SK-N-SH (cell line): ENCODE measurements at regions not wholly inside any gene's neighbourhood (a gene's known extent, or its start where the extent isn't known, plus 50 kb on each side); places are given as distances from the start of the nearest gene placed in this dataset.

Experiments used
- CTCF ChIA-PET: fragments of 300-600, 350-600 bp; formaldehyde crosslinking; extraction: SDS; loops from one replicate; lab custom pipeline; 2021; lab: Yijun Ruan, JAX
- POLR2A ChIA-PET: fragments of 350-600 bp; sonication (Branson Sonifier 250); formaldehyde crosslinking; extraction: SDS; loops from one replicate; lab custom pipeline; 2020; ENCODE audit warnings: antibody characterized with exemption, inconsistent platforms; lab: Yijun Ruan, JAX
- DNase-seq: peaks from one replicate; pipeline ENCODE4 v3.0.0; 2012
- H2AFZ ChIP-seq: fragments of 200-600 bp; sonication (generic); 2 replicates; pipeline ENCODE4 v1.8.1; 2016; ENCODE audit warnings: antibody characterized with exemption, mild to moderate bottlenecking, low read depth
- H3F3A ChIP-seq: fragments of 200-600 bp; sonication (generic); replicated peaks from 2 replicates; pipeline ENCODE3; 2016; ENCODE audit warnings: antibody characterized with exemption, mild to moderate bottlenecking; ENCODE audit not compliant: insufficient read depth
- H3K27ac ChIP-seq, 2 experiments: fragments of 200-500 bp in 1 of 2; fragments of 200-600 bp in 1 of 2; sonication (Bioruptor generic) in 1 of 2; sonication (generic), shearing (Covaris generic) in 1 of 2; 2 replicates each; pipeline versions ENCODE4 v1.5.1 to v1.6.1; 2014 to 2016; ENCODE audit warnings: low read depth in 2 of 2, inconsistent platforms in 1 of 2, low read length in 1 of 2, mild to moderate bottlenecking in 1 of 2, mixed read lengths in 1 of 2
- H3K27me3 ChIP-seq: fragments of 200-600 bp; sonication (generic), shearing (Covaris generic); 2 replicates; pipeline ENCODE4 v1.6.1; 2016; ENCODE audit warnings: mixed run types; ENCODE audit not compliant: insufficient read depth
- H3K36me3 ChIP-seq, 2 experiments: fragments of 200-500 bp in 1 of 2; fragments of 200-600 bp in 1 of 2; sonication (Bioruptor generic) in 1 of 2; sonication (generic) in 1 of 2; replicated peaks in 1 of 2; 2 replicates each; pipeline versions ENCODE3 to v1.5.1; 2014 to 2016; ENCODE audit warnings: low read length in 1 of 2, mild to moderate bottlenecking in 1 of 2; ENCODE audit not compliant: insufficient read depth in 2 of 2, control insufficient read depth in 1 of 2
- H3K4me1 ChIP-seq, 2 experiments: fragments of 200-500 bp in 1 of 2; fragments of 200-600 bp in 1 of 2; sonication (Bioruptor generic) in 1 of 2; sonication (generic), shearing (Covaris generic) in 1 of 2; 2 replicates each; pipeline versions ENCODE4 v1.5.1 to v1.6.1; 2014 to 2016; ENCODE audit warnings: low read depth in 1 of 2, low read length in 1 of 2, mixed run types in 1 of 2; ENCODE audit not compliant: insufficient read depth in 2 of 2, control insufficient read depth in 1 of 2
- H3K4me2 ChIP-seq: fragments of 200-600 bp; sonication (generic), shearing (Covaris generic); 2 replicates; pipeline ENCODE4 v1.6.1; 2017; ENCODE audit warnings: mixed run types
- H3K4me3 ChIP-seq, 2 experiments: fragments of 200-500 bp in 1 of 2; fragments of 200-600 bp in 1 of 2; sonication (Bioruptor generic) in 1 of 2; sonication (generic), shearing (Covaris generic) in 1 of 2; 2 replicates each; pipeline versions ENCODE4 v1.5.1 to v1.8.1; 2014 to 2016; ENCODE audit warnings: low read depth in 2 of 2, inconsistent platforms in 1 of 2, low read length in 1 of 2, mild to moderate bottlenecking in 1 of 2, mixed read lengths in 1 of 2, moderate library complexity in 1 of 2
- H3K79me2 ChIP-seq: fragments of 200-600 bp; sonication (generic); 2 replicates; pipeline ENCODE4 v1.8.1; 2017; ENCODE audit warnings: mild to moderate bottlenecking; ENCODE audit not compliant: insufficient read depth
- H3K9ac ChIP-seq: fragments of 200-600 bp; sonication (generic); 2 replicates; pipeline ENCODE4 v1.6.1; 2017; ENCODE audit warnings: mixed run types
- H3K9me2 ChIP-seq: fragments of 200-600 bp; sonication (generic); 2 replicates; pipeline ENCODE4 v1.6.1; 2017; ENCODE audit warnings: mixed run types
- H3K9me3 ChIP-seq: fragments of 200-600 bp; sonication (generic); 2 replicates; pipeline ENCODE4 v1.6.1; 2017; ENCODE audit warnings: mixed run types, mild to moderate bottlenecking, moderate library complexity
- H4K20me1 ChIP-seq: fragments of 200-600 bp; sonication (generic); 2 replicates; pipeline ENCODE4 v1.6.1; 2017; ENCODE audit warnings: mild to moderate bottlenecking, mixed run types; ENCODE audit not compliant: insufficient read depth
- CHD2 ChIP-seq: fragments of 150-350 bp; IDR thresholded peaks from 2 replicates; pipeline ENCODE4 v1.6.1; 2018; ENCODE audit warnings: low read length; ENCODE audit not compliant: partially characterized antibody
- FOXJ3 ChIP-seq: sonication (generic); formaldehyde crosslinking; IDR thresholded peaks from 2 replicates; pipeline ENCODE4 v1.5.1; 2020; ENCODE audit warnings: mild to moderate bottlenecking, missing genetic modification reagents
- IRF3 ChIP-seq: fragments of 150-350 bp; IDR thresholded peaks from 2 replicates; pipeline ENCODE4 v1.6.1; 2016; ENCODE audit warnings: mild to moderate bottlenecking, low read depth, low read length
- MAX ChIP-seq: IDR thresholded peaks from 2 replicates; pipeline ENCODE4 v1.4.0; 2012; ENCODE audit warnings: low read depth
- MEF2A ChIP-seq: IDR thresholded peaks from 2 replicates; pipeline ENCODE4 v1.4.0; 2012; ENCODE audit warnings: low read depth, borderline replicate concordance
- MXI1 ChIP-seq: IDR thresholded peaks from 2 replicates; pipeline ENCODE4 v1.6.1; 2012; ENCODE audit warnings: mild to moderate bottlenecking, low read depth, low read length, improper control_type of control experiment
- NFIC ChIP-seq: IDR thresholded peaks from 2 replicates; pipeline ENCODE4 v1.4.0; 2012; ENCODE audit warnings: borderline replicate concordance
- NRF1 ChIP-seq: IDR thresholded peaks from 2 replicates; pipeline ENCODE4 v1.6.1; 2012; ENCODE audit warnings: low read depth, mild to moderate bottlenecking, low read length
- PBX3 ChIP-seq: IDR thresholded peaks from 2 replicates; pipeline ENCODE4; 2012
- REST ChIP-seq: IDR thresholded peaks from 2 replicates; pipeline ENCODE4 v1.6.1; 2012; ENCODE audit warnings: mild to moderate bottlenecking, low read depth, low read length, moderate library complexity
- RFX5 ChIP-seq: IDR thresholded peaks from 2 replicates; pipeline ENCODE4 v1.6.1; 2012; ENCODE audit warnings: mild to moderate bottlenecking, improper control_type of control experiment, low read length
- RXRA ChIP-seq: IDR thresholded peaks from 2 replicates; pipeline ENCODE4 v1.4.0; 2012; ENCODE audit warnings: low read depth, mild to moderate bottlenecking, borderline replicate concordance
- TCF12 ChIP-seq: IDR thresholded peaks from 2 replicates; pipeline ENCODE4 v1.4.0; 2012
- USF1 ChIP-seq: IDR thresholded peaks from 2 replicates; pipeline ENCODE4 v1.4.0; 2012; ENCODE audit warnings: low read depth, borderline replicate concordance
- USF2 ChIP-seq: fragments of 150-350 bp; IDR thresholded peaks from 2 replicates; pipeline ENCODE4 v1.6.1; 2017; ENCODE audit warnings: antibody characterized with exemption, low read length, low read depth, borderline replicate concordance
- YY1 ChIP-seq: IDR thresholded peaks from 2 replicates; pipeline ENCODE4 v1.4.0; 2012; ENCODE audit warnings: low read depth, mild to moderate bottlenecking
- WGBS: methylation state at CpG from one replicate; pipeline ENCODE4 v1.1.6; 2017; ENCODE audit warnings: low lambda C conversion rate; 5-methylcytosine and 5-hydroxymethylcytosine counted together

GRCh38 chr9:28868228-28868990, 1295.1 kb upstream of the C9orf72 start (continued):
- no peak for TF ChIP-seq REST
- TF ChIP-seq NRF1, result no peak
- no peak for TF ChIP-seq FOXJ3 (CRISPR knock-in tag)
- no peak for TF ChIP-seq NFIC
- no peak for TF ChIP-seq PBX3
- no peak for TF ChIP-seq USF1
- TF ChIP-seq CHD2, result no peak
- no peak for TF ChIP-seq MXI1
- no peak for TF ChIP-seq MEF2A
- TF ChIP-seq USF2, result no peak
- no peak for TF ChIP-seq RFX5

- Histone ChIP-seq H3K9ac (no peak overlapping the region), H3K27me3 (no peaks in the 10 kb centered on the region), H4K20me1 (no peaks in the 10 kb centered on the region), H3K4me1 (peaks cover 0 to 4% of the 10 kb centered on the region in 2 experiments; a peak in 2 of 4 replicates), H3K79me2 (0 out of 2 replicates have a peak, but pooled peaks cover 5% of the 10 kb centered on the region), H3K4me3 (no peak overlapping the region), H2AFZ (no peak overlapping the region), H3K4me2 (no peak overlapping the region), H3K9me3 (no peaks in the 10 kb centered on the region), H3K9me2 (no peaks in the 10 kb centered on the region), H3F3A (no peaks in the 10 kb centered on the region), H3K36me3 (no peaks in the 10 kb centered on the region), H3K27ac (no peak overlapping the region)
- ChIA-PET CTCF (no interaction called here), POLR2A (no interaction called here)
- 3% methylated on average over 1 of the region's 1 CpG for WGBS
- TF ChIP-seq FOXJ3 (CRISPR knock-in tag), result no peak
- no peak for TF ChIP-seq USF2
- TF ChIP-seq IRF3, result no peak
- no peak for TF ChIP-seq RXRA
- TF ChIP-seq TCF12, result no peak
- no peak for TF ChIP-seq YY1
- TF ChIP-seq USF1, result no peak
- no peak for TF ChIP-seq MAX
- no peak for TF ChIP-seq RFX5
- no peak for DNase-seq
These were observed 1309.2 kb upstream of the C9orf72 start for GRCh38 chr9:28882529-28882928.
